Tibial artery (tissue), 4 donors: ENCODE measurements at regions not wholly inside any gene's neighbourhood (a gene's known extent, or its start where the extent isn't known, plus 50 kb on each side); places are given as distances from the start of the nearest gene placed in this dataset.

Experiments
- DNase-seq, 2 donors: peaks; one replicate each; pipeline ENCODE4 v3.0.0-alpha.2; 2019
- H3K27ac ChIP-seq, 2 donors: fragments of 200-600 bp; sonication (generic) in 1 of 2; 1 replicate in 1 of 2; 2 replicates in 1 of 2; pipeline ENCODE4 v1.5.1; 2018 to 2019; ENCODE audit warnings: mild to moderate bottlenecking in 1 of 2
- H3K27me3 ChIP-seq, 2 donors: fragments of 200-600 bp; sonication (generic) in 1 of 2; one replicate each; pipeline versions ENCODE4 v1.5.1 to v1.6.0; 2016 to 2019
- H3K36me3 ChIP-seq, 3 donors: fragments of 200-600 bp; sonication (generic) in 2 of 3; one replicate each; pipeline ENCODE4 v1.5.1; 2016 to 2019; ENCODE audit warnings: mild to moderate bottlenecking in 2 of 3
- H3K4me1 ChIP-seq, 4 donors: fragments of 200-600 bp; sonication (generic) in 2 of 4; 1 replicate in 3 of 4; 2 replicates in 1 of 4; pipeline ENCODE4 v1.5.1; 2016 to 2019
- H3K4me3 ChIP-seq, 2 donors: fragments of 200-600 bp; sonication (generic) in 1 of 2; 1 replicate in 1 of 2; 2 replicates in 1 of 2; pipeline ENCODE4 v1.5.1; 2018 to 2019; ENCODE audit warnings: mild to moderate bottlenecking in 2 of 2
- H3K9me3 ChIP-seq, 3 donors: fragments of 200-600 bp; sonication (generic) in 1 of 3; one replicate each; pipeline ENCODE4 v1.5.1; 2016 to 2019
- CTCF ChIP-seq, 2 experiments: fragments of 200-600 bp in 1 of 2; fragments of 450-650 bp in 1 of 2; IDR thresholded peaks; one replicate each; pipeline ENCODE4 v1.5.1; 2017 to 2019; ENCODE audit warnings: antibody characterized with exemption in 2 of 2, mild to moderate bottlenecking in 1 of 2, moderate library complexity in 1 of 2
- intact Hi-C: fragments of 100-400 bp; cut with DNase I; formaldehyde crosslinking; loops from one replicate; pipeline ENCODE4 v1.15.0; 2023; ENCODE audit warnings: low total_unique reads

- Histone ChIP-seq H3K4me1 (peaks cover 0 to 21% (median 0%) of the 10 kb centered on the region in 4 donors), H3K27me3 (no peaks in the 10 kb centered on the region), H3K36me3 (no peaks in the 10 kb centered on the region), H3K9me3 (no peaks in the 10 kb centered on the region), H3K4me3 (no peak overlapping the region), H3K27ac (no peak overlapping the region)
- TF ChIP-seq CTCF (IDR thresholded peaks at IDR 0.05): no peak
- no peak for DNase-seq
- intact Hi-C loops: no loop called here
Measured at GRCh38 chr7:96838481-96838880, 128.8 kb upstream of the SEM1 start.

- intact Hi-C loops: no loop called here
Measured at GRCh38 chr7:96855139-96855538, 145.5 kb upstream of the SEM1 start.

GRCh38 chr7:96855691-96856090 is 146.0 kb upstream of the SEM1 start:
- no peaks in the 10 kb centered on the region for H3K36me3 ChIP-seq
- H3K27ac ChIP-seq: no peak overlapping the region
- H3K9me3 ChIP-seq: no peaks in the 10 kb centered on the region
- DNase-seq: no peak
- no peak overlapping the region for H3K4me3 ChIP-seq
- no peak for TF ChIP-seq CTCF (IDR thresholded peaks at IDR 0.05)
- no peaks in the 10 kb centered on the region for H3K4me1 ChIP-seq
- H3K27me3 ChIP-seq: no peaks in the 10 kb centered on the region
- intact Hi-C loops: no loop called here

More at GRCh38 chr7:96855139-96855538, 145.5 kb upstream of the SEM1 start:
- Histone ChIP-seq H3K27ac (no peak overlapping the region), H3K4me1 (no peaks in the 10 kb centered on the region), H3K4me3 (no peak overlapping the region), H3K27me3 (no peaks in the 10 kb centered on the region), H3K36me3 (no peaks in the 10 kb centered on the region), H3K9me3 (no peaks in the 10 kb centered on the region)
- no peak for TF ChIP-seq CTCF (IDR thresholded peaks at IDR 0.05)
- no peak for DNase-seq

GRCh38 chr7:96869538-96869937 is 135.8 kb upstream of the DLX6 start:
- no peak overlapping the region for H3K4me3 ChIP-seq
- no peak for DNase-seq
- no peaks in the 10 kb centered on the region for H3K9me3 ChIP-seq
- no peak overlapping the region for H3K27ac ChIP-seq
- intact Hi-C loops: no loop called here
- H3K36me3 ChIP-seq: no peaks in the 10 kb centered on the region
- TF ChIP-seq CTCF (IDR thresholded peaks at IDR 0.05): no peak
- H3K27me3 ChIP-seq: no peaks in the 10 kb centered on the region
- H3K4me1 ChIP-seq: no peaks in the 10 kb centered on the region

- TF ChIP-seq CTCF (IDR thresholded peaks at IDR 0.05): no peak
- no peaks in the 10 kb centered on the region for H3K9me3 ChIP-seq
- no peaks in the 10 kb centered on the region for H3K4me1 ChIP-seq
- H3K27me3 ChIP-seq: no peaks in the 10 kb centered on the region
- H3K36me3 ChIP-seq: no peaks in the 10 kb centered on the region
- no peak for DNase-seq
- no peak overlapping the region for H3K27ac ChIP-seq
- intact Hi-C loops: no loop called here
- no peak overlapping the region for H3K4me3 ChIP-seq
Measured at GRCh38 chr7:96870185-96870584, 135.2 kb upstream of the DLX6 start.

- Histone ChIP-seq H3K4me3 (no peak overlapping the region), H3K36me3 (no peaks in the 10 kb centered on the region), H3K9me3 (no peaks in the 10 kb centered on the region), H3K27me3 (no peaks in the 10 kb centered on the region), H3K4me1 (no peaks in the 10 kb centered on the region), H3K27ac (no peak overlapping the region)
- TF ChIP-seq CTCF (IDR thresholded peaks at IDR 0.05): no peak
- intact Hi-C loops: no loop called here
- no peak for DNase-seq
Measured at GRCh38 chr7:96870934-96871333, 134.4 kb upstream of the DLX6 start.
